ENCODE measurements at regions not wholly inside any gene's neighbourhood (a gene's known extent, or its start where the extent isn't known, plus 50 kb on each side); places are given as distances from the start of the nearest gene placed in this dataset.
"Not testable (repeated sequence)": the region's sequence is repeated elsewhere in the genome, so short reads cannot be mapped to it uniquely, and the experiment has no call there.

- in situ Hi-C loops (cut with HindIII; ENCODE audit: low sequenced_read_pairs): no loop called here
Measured at GRCh38 chr13:19123502-19123901, 58.1 kb downstream of the TUBA3C start.

GRCh38 chr13:19117913-19118739, 63.5 kb downstream of the TUBA3C start:
- DNase-seq (ENCODE audit: low spot score): no peak
- in situ Hi-C loops (cut with HindIII; ENCODE audit: low sequenced_read_pairs): no loop called here

More at GRCh38 chr13:19123502-19123901, 58.1 kb downstream of the TUBA3C start:
- no peak for DNase-seq (ENCODE audit: low spot score)

- in situ Hi-C loops (cut with HindIII; ENCODE audit: low sequenced_read_pairs); DNase-seq (ENCODE audit: low spot score): not testable (repeated sequence)
Measured at GRCh38 chr13:19109225-19109624, 72.4 kb downstream of the TUBA3C start.

GRCh38 chr13:19103140-19103539, 78.5 kb downstream of the TUBA3C start:
- in situ Hi-C loops (cut with HindIII; ENCODE audit: low sequenced_read_pairs): no loop called here
- DNase-seq (ENCODE audit: low spot score): no peak

GRCh38 chr13:19093369-19093768, 88.3 kb downstream of the TUBA3C start:
- DNase-seq (ENCODE audit: low spot score): no peak

GRCh38 chr13:19090495-19090894, 91.1 kb downstream of the TUBA3C start:
- in situ Hi-C loops (cut with HindIII; ENCODE audit: low sequenced_read_pairs): no loop called here
- DNase-seq (ENCODE audit: low spot score): no peak

More at GRCh38 chr13:19093369-19093768, 88.3 kb downstream of the TUBA3C start:
- in situ Hi-C loops (cut with HindIII; ENCODE audit: low sequenced_read_pairs): no loop called here

- no peak for DNase-seq (ENCODE audit: low spot score)
- in situ Hi-C loops (cut with HindIII; ENCODE audit: low sequenced_read_pairs): no loop called here
Measured at GRCh38 chr13:19089315-19089714, 92.3 kb downstream of the TUBA3C start.

- in situ Hi-C loops (cut with HindIII; ENCODE audit: low sequenced_read_pairs): no loop called here
- no peak for DNase-seq (ENCODE audit: low spot score)
Measured at GRCh38 chr13:19088416-19088815, 93.2 kb downstream of the TUBA3C start.

GRCh38 chr13:19085876-19086275, 95.7 kb downstream of the TUBA3C start:
- DNase-seq (ENCODE audit: low spot score): no peak
- in situ Hi-C loops (cut with HindIII; ENCODE audit: low sequenced_read_pairs): no loop called here

- no peak for DNase-seq (ENCODE audit: low spot score)
- in situ Hi-C loops (cut with HindIII; ENCODE audit: low sequenced_read_pairs): no loop called here
Measured at GRCh38 chr13:19085258-19085657, 96.4 kb downstream of the TUBA3C start.

- in situ Hi-C loops (cut with HindIII; ENCODE audit: low sequenced_read_pairs): no loop called here
- no peak for DNase-seq (ENCODE audit: low spot score)
Measured at GRCh38 chr13:19083340-19083739, 98.3 kb downstream of the TUBA3C start.

GRCh38 chr13:19075418-19075817, 106.2 kb downstream of the TUBA3C start:
- DNase-seq (ENCODE audit: low spot score): no peak
- in situ Hi-C loops (cut with HindIII; ENCODE audit: low sequenced_read_pairs): no loop called here

- in situ Hi-C loops (cut with HindIII; ENCODE audit: low sequenced_read_pairs): no loop called here
- no peak for DNase-seq (ENCODE audit: low spot score)
Measured at GRCh38 chr13:19074519-19074918, 107.1 kb downstream of the TUBA3C start.

GRCh38 chr13:19074106-19074505, 107.5 kb downstream of the TUBA3C start:
- DNase-seq (ENCODE audit: low spot score); in situ Hi-C loops (cut with HindIII; ENCODE audit: low sequenced_read_pairs): not testable (repeated sequence)

- DNase-seq (ENCODE audit: low spot score); in situ Hi-C loops (cut with HindIII; ENCODE audit: low sequenced_read_pairs): not testable (repeated sequence)
Measured at GRCh38 chr13:19072956-19073706, 108.5 kb downstream of the TUBA3C start.

GRCh38 chr13:19072543-19072942, 109.1 kb downstream of the TUBA3C start:
- no peak for DNase-seq (ENCODE audit: low spot score)
- in situ Hi-C loops (cut with HindIII; ENCODE audit: low sequenced_read_pairs): no loop called here

- no peak for DNase-seq (ENCODE audit: low spot score)
- in situ Hi-C loops (cut with HindIII; ENCODE audit: low sequenced_read_pairs): no loop called here
Measured at GRCh38 chr13:19071161-19071936, 110.3 kb downstream of the TUBA3C start.

- DNase-seq (ENCODE audit: low spot score): no peak
- in situ Hi-C loops (cut with HindIII; ENCODE audit: low sequenced_read_pairs): no loop called here
Measured at GRCh38 chr13:19070398-19070735, 111.3 kb downstream of the TUBA3C start.

- DNase-seq (ENCODE audit: low spot score): no peak
- in situ Hi-C loops (cut with HindIII; ENCODE audit: low sequenced_read_pairs): no loop called here
Measured at GRCh38 chr13:19069684-19070397, 111.8 kb downstream of the TUBA3C start.

Measured in G401 (cell line).